Calu3 (cell line): ENCODE measurements at regions not wholly inside any gene's neighbourhood (a gene's known extent, or its start where the extent isn't known, plus 50 kb on each side); places are given as distances from the start of the nearest gene placed in this dataset.
"Not testable (repeated sequence)": the region's sequence is repeated elsewhere in the genome, so short reads cannot be mapped to it uniquely, and the experiment has no call there.

Experiments used
- BruUV-seq: library from RNA; stranded (reverse); fragments of 400-500 nt; replicated peaks from 2 replicates; lab custom pipeline; 2021; lab: Mats Ljungman, UMichigan
- CTCF ChIA-PET: fragments of 300-600 bp; sonication (Branson Sonifier 250); formaldehyde crosslinking; loops from one replicate; lab custom pipeline; 2022; ENCODE audit warnings: antibody characterized with exemption; lab: Charles Lee
- DNase-seq: peaks from one replicate; pipeline ENCODE4 v3.0.0; 2022
- H3K27ac Mint-ChIP-seq: one replicate; pipeline ENCODE4 v1.8.0; 2022; ENCODE audit warnings: mixed read lengths; ENCODE audit not compliant: unreplicated experiment
- H3K27me3 Mint-ChIP-seq: one replicate; pipeline ENCODE4 v1.8.0; 2022; ENCODE audit warnings: mixed read lengths; ENCODE audit not compliant: unreplicated experiment
- H3K36me3 Mint-ChIP-seq: one replicate; pipeline ENCODE4 v1.8.0; 2022; ENCODE audit warnings: mild to moderate bottlenecking, moderate library complexity, mixed read lengths; ENCODE audit not compliant: insufficient read depth, unreplicated experiment
- H3K4me1 Mint-ChIP-seq: one replicate; pipeline ENCODE4 v1.8.0; 2022; ENCODE audit warnings: mild to moderate bottlenecking, low read depth, mixed read lengths; ENCODE audit not compliant: unreplicated experiment
- H3K4me3 Mint-ChIP-seq: one replicate; pipeline ENCODE4 v1.8.0; 2022; ENCODE audit warnings: mild to moderate bottlenecking, low read depth, moderate library complexity, mixed read lengths; ENCODE audit not compliant: unreplicated experiment
- H3K9me3 Mint-ChIP-seq: one replicate; pipeline ENCODE4 v1.8.0; 2022; ENCODE audit warnings: low read depth, mixed read lengths; ENCODE audit not compliant: unreplicated experiment
- intact Hi-C: fragments of 100-400 bp; cut with micrococcal nuclease; formaldehyde crosslinking; loops from one replicate; pipeline ENCODE4 v1.10.0; 2022; ENCODE audit not compliant: unreplicated experiment
- TF ChIP-seq, protein P1 (sequence below): fragments of 200-600 bp; IDR thresholded peaks from one replicate; pipeline ENCODE4 v1.8.0; 2022; ENCODE audit warnings: antibody characterized with exemption; ENCODE audit not compliant: unreplicated experiment

DNA sequence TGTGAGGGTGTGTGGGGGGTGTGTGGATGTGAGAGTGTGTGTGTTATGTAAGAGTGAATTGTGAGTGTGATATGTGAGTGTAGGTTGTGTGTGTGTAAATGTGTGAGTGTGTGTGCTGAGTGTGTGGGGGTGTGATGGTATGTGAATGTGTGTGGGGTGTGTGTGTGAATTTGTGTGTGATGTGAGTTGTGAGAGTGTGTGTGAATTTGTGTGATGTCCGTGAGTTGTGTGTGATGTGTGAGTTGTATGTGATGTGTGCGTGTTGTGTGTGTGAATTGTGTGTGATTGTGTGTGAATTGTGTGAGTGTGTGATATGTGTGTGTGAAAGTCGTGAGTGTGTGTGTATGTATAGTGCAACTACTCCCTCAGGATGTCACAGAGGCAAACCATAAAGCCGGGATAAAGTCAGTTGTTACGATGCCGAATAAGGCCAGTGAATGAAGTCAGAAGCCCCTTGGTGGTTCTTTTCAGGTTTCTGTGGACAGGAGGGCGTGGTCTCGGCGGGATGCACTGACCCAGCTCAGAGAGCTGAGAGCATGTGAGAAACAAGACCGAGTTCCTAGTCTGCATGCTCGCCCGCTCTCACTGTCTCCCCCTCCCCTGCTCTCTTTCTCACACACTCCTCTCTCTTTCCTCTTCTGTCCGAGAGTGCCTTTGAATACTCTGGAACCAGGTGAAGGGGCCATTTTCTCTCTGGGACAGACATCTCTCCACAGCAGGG, 71.8 kb upstream of the MAX start:
- Mint-ChIP-seq H3K27me3 (no peaks in the 10 kb centered on the region), H3K4me3 (no peak overlapping the region), H3K9me3 (no peaks in the 10 kb centered on the region), H3K27ac (no peak overlapping the region), H3K4me1 (peaks cover 4% of the 10 kb centered on the region), H3K36me3 (no peaks in the 10 kb centered on the region)
- no peak for DNase-seq
- no TSS peak for BruUV-seq
- intact Hi-C loops, result no loop called here
- CTCF ChIA-PET, result interaction anchor here (0.5 kb wide), 1 partner anchor 65 kb away, joined by 3 read pairs; no protein-coding TSS in a partner anchor
- TF ChIP-seq, protein P1, sequence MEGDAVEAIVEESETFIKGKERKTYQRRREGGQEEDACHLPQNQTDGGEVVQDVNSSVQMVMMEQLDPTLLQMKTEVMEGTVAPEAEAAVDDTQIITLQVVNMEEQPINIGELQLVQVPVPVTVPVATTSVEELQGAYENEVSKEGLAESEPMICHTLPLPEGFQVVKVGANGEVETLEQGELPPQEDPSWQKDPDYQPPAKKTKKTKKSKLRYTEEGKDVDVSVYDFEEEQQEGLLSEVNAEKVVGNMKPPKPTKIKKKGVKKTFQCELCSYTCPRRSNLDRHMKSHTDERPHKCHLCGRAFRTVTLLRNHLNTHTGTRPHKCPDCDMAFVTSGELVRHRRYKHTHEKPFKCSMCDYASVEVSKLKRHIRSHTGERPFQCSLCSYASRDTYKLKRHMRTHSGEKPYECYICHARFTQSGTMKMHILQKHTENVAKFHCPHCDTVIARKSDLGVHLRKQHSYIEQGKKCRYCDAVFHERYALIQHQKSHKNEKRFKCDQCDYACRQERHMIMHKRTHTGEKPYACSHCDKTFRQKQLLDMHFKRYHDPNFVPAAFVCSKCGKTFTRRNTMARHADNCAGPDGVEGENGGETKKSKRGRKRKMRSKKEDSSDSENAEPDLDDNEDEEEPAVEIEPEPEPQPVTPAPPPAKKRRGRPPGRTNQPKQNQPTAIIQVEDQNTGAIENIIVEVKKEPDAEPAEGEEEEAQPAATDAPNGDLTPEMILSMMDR, result no peak

DNA sequence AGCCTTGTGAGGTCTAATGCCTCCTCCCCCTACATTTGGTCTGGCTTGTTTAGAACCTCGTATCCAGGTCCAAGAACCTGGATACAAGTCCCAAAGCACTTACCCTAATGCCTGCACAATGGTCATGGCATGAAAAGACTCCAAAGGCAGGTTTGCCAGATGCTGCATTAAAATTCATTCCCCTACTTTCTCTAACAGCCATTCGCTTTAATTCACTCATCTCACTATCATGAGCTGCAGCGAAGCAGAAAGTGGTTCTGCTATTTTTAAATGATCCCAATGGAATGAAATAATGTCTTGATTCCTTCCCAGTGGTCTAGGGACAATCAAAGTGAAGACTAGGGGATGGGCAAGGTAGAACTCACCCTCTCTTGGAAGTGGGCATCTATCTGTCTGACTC, 72.5 kb upstream of the MAX start:
- TF ChIP-seq, protein P1, result no peak
- CTCF ChIA-PET, result interaction anchor here (0.7 to 1.6 kb wide), 2 partner anchors 114 to 241 kb away, joined by 4 to 5 read pairs; no protein-coding TSS in a partner anchor
- H3K27me3 Mint-ChIP-seq, result no peaks in the 10 kb centered on the region
- DNase-seq, result no peak
- BruUV-seq, result no TSS peak
- H3K4me3 Mint-ChIP-seq, result no peak overlapping the region
- H3K9me3 Mint-ChIP-seq, result no peaks in the 10 kb centered on the region
- no peak overlapping the region for H3K27ac Mint-ChIP-seq
- peaks cover 11% of the 10 kb centered on the region for H3K4me1 Mint-ChIP-seq
- H3K36me3 Mint-ChIP-seq, result no peaks in the 10 kb centered on the region
- intact Hi-C loops, result loop anchor here (5.0 kb wide), 2 partner anchors 53 to 128 kb away; no protein-coding TSS in a partner anchor

DNA sequence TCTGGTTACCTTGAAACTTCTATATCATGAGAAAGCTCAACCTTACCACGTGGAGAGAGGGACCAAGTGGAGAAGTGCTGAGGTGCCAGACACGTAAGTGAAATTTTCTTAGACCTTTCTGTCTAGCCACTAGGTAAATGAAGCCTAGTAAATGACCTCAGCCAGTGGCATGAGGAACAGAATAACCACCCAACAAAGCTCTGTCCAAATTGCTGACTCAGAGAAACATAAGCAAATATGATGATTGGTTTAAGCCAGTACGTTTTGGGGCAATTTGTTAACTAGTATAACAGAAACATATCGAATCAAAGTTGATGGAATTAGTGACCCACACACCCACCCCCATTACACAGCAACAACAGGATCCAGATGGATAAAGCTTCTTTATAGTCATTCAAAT, 75.2 kb upstream of the MAX start:
- no peak overlapping the region for H3K27ac Mint-ChIP-seq
- no TSS peak for BruUV-seq
- CTCF ChIA-PET, result interaction anchor here (0.7 kb wide), 1 partner anchor 126 kb away, joined by 3 read pairs; no protein-coding TSS in a partner anchor
- H3K4me3 Mint-ChIP-seq, result no peak overlapping the region
- TF ChIP-seq, protein P1, result no peak
- no peaks in the 10 kb centered on the region for H3K27me3 Mint-ChIP-seq
- peaks cover 21% of the 10 kb centered on the region for H3K4me1 Mint-ChIP-seq
- intact Hi-C loops, result loop anchor here (5.0 kb wide), 2 partner anchors 50 to 125 kb away; no protein-coding TSS in a partner anchor
- DNase-seq, result no peak
- no peaks in the 10 kb centered on the region for H3K9me3 Mint-ChIP-seq
- peaks cover 7% of the 10 kb centered on the region for H3K36me3 Mint-ChIP-seq

DNA sequence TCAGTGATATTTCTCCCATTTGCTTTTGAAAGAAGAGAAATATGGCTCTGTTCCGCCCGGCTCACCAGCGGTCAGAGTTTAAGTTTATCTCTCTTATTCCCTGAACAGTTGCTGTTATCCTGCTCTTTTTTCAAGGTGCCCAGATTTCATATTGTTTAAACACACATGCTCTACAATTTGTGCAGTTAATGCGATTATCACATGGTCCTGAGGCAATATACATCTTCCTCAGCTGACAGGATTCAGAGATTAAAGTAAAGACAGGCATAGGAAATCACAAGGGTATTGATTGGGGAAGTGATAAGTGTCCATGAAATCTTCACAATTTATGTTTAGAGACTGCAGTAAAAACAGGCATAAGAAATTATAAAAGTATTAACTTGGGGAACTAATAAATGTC, 76.9 kb upstream of the MAX start:
- H3K27me3 Mint-ChIP-seq, H3K36me3 Mint-ChIP-seq, H3K9me3 Mint-ChIP-seq, CTCF ChIA-PET, BruUV-seq, DNase-seq, H3K4me3 Mint-ChIP-seq: not testable (repeated sequence)
- Mint-ChIP-seq H3K27ac (peak overlapping the region; percentile 88), H3K4me1 (peaks cover 29% of the 10 kb centered on the region)
- intact Hi-C loops, result loop anchor here (5.0 kb wide), 2 partner anchors 48 to 123 kb away; no protein-coding TSS in a partner anchor
